ENCODE measurements at regions not wholly inside any gene's neighbourhood (a gene's known extent, or its start where the extent isn't known, plus 50 kb on each side); places are given as distances from the start of the nearest gene placed in this dataset.

DNA sequence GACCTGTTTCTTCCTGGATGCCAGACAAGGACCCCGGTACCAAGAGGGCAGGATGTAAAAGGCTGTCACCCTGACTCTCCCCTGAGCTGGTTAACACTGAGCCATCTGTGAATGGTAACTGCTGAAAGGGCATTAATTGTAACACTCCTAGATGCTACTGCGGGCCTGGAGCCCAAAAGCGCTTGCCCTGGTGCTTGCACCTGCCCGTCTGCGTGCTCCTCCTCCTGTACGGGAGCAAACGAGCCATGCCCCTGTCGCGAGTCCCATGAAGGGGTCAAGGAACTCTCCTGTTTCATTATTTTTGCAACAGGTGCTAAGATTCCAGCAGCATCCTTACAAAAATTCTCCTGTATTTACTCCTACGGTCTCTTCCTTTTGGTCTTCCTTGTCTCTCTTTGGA lies 140.0 kb upstream of the LAMA2 start:
- peaks cover 34% of the 10 kb centered on the region for H3K9me3 Mint-ChIP-seq
- Histone ChIP-seq H3F3A (replicated peaks; ENCODE audit: low read depth) (0 out of 2 replicates have a peak, but pooled peaks cover 4% of the 10 kb centered on the region), H3K4me2 (0 out of 2 replicates have a peak overlapping the region, but pooled peaks have one; percentile 22), H3K4me1 (ENCODE audit: insufficient read depth) (peaks cover 28% of the 10 kb centered on the region), H3K4me3 (no peak overlapping the region), H3K9me2 (ENCODE audit: insufficient read depth) (0 out of 2 replicates have a peak, but pooled peaks cover 5% of the 10 kb centered on the region), H3K36me3 (ENCODE audit: insufficient read depth) (no peaks in the 10 kb centered on the region), H3K27me3 (ENCODE audit: insufficient read depth) (no peaks in the 10 kb centered on the region), H3K79me2 (replicated peaks; ENCODE audit: insufficient read depth) (no peaks in the 10 kb centered on the region), H3K27ac (ENCODE audit: low read depth) (peak overlapping the region; percentile 53; the same call in 1 of the 2 replicates), H2AFZ (no peak overlapping the region), H4K20me1 (replicated peaks; ENCODE audit: insufficient read depth) (no peaks in the 10 kb centered on the region)
- H3K36me3 Mint-ChIP-seq (ENCODE audit: low read depth) = peaks cover 51% of the 10 kb centered on the region
- peaks cover 42% of the 10 kb centered on the region for H3K4me1 Mint-ChIP-seq
- H3K27me3 Mint-ChIP-seq (ENCODE audit: insufficient read depth, low read depth, poor library complexity) = peaks cover 16% of the 10 kb centered on the region
- H3K4me3 Mint-ChIP-seq = no peak overlapping the region
- peak; percentile 18 for DNase-seq (ENCODE audit: low spot score)
- no peak overlapping the region; the same call in 1 of the 2 replicates for H3K27ac Mint-ChIP-seq
- peak; percentile 31; the same call in 1 of the 3 replicates for ATAC-seq
- TF ChIP-seq STAT1 (IDR thresholded peaks at IDR 0.05; ENCODE audit: unreplicated experiment) (no peak), ZNF331 (CRISPR knock-in tag; IDR thresholded peaks at IDR 0.05; ENCODE audit: low read depth) (no peak), EZH2phosphoT487 (IDR thresholded peaks at IDR 0.05; ENCODE audit: unreplicated experiment) (no peak), POLR2AphosphoS5 (IDR thresholded peaks at IDR 0.05; ENCODE audit: low read depth) (no peak)

- DNase-seq (ENCODE audit: low spot score) (no peak), ATAC-seq (no peak)
- H3K4me1 Mint-ChIP-seq = peaks cover 39% of the 10 kb centered on the region
- Histone ChIP-seq H3F3A (replicated peaks; ENCODE audit: low read depth) (0 out of 2 replicates have a peak, but pooled peaks cover 4% of the 10 kb centered on the region), H3K27me3 (ENCODE audit: insufficient read depth) (no peaks in the 10 kb centered on the region), H2AFZ (no peak overlapping the region), H3K36me3 (ENCODE audit: insufficient read depth) (no peaks in the 10 kb centered on the region), H3K4me2 (no peak overlapping the region), H3K9me2 (ENCODE audit: insufficient read depth) (peaks cover 9% of the 10 kb centered on the region; the same call in 1 of the 2 replicates), H4K20me1 (replicated peaks; ENCODE audit: insufficient read depth) (no peaks in the 10 kb centered on the region), H3K79me2 (replicated peaks; ENCODE audit: insufficient read depth) (no peaks in the 10 kb centered on the region), H3K27ac (ENCODE audit: low read depth) (no peak overlapping the region), H3K4me1 (ENCODE audit: insufficient read depth) (peaks cover 29% of the 10 kb centered on the region), H3K4me3 (no peak overlapping the region)
- peaks cover 12% of the 10 kb centered on the region for H3K27me3 Mint-ChIP-seq (ENCODE audit: insufficient read depth, low read depth, poor library complexity)
- peaks cover 34% of the 10 kb centered on the region for H3K9me3 Mint-ChIP-seq
- TF ChIP-seq EZH2 (IDR thresholded peaks at IDR 0.05; ENCODE audit: low read depth, unreplicated experiment) (no peak), EZH2phosphoT487 (IDR thresholded peaks at IDR 0.05; ENCODE audit: unreplicated experiment) (no peak)
- H3K4me3 Mint-ChIP-seq = no peak overlapping the region
- H3K36me3 Mint-ChIP-seq (ENCODE audit: low read depth) = peaks cover 43% of the 10 kb centered on the region
- H3K27ac Mint-ChIP-seq = no peak overlapping the region
Observed at GRCh38 chr6:128740951-128741350, 142.0 kb upstream of the LAMA2 start.

DNA sequence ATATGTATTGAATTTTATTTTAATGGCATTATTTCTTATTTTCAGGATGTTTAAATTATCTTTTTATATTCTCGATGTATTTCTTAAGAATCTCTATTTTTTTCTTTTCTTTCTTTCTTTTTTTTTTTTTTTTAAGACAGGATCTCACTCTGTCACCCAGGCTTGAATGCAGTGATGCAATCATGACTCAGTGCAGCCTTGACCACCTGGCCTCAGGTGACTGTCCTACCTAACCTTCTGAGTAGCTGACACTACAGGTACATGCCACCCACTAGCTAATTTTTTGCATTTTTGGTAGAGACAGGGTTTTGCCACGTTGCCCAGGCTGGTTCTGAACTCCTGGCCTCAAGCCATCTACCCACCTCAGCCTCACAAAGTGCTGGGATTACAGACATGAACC lies 143.8 kb upstream of the LAMA2 start:
- H3K27ac Mint-ChIP-seq = no peak overlapping the region

More for the DNA sequence above, 143.8 kb upstream of the LAMA2 start:
- H3K4me1 Mint-ChIP-seq = peaks cover 31% of the 10 kb centered on the region
- 0 out of 2 replicates have a peak, but pooled peaks cover 4% of the 10 kb centered on the region for H3F3A ChIP-seq (replicated peaks; ENCODE audit: low read depth)
- H3K4me1 ChIP-seq (ENCODE audit: insufficient read depth) = peaks cover 25% of the 10 kb centered on the region
- H3K36me3 ChIP-seq (ENCODE audit: insufficient read depth) = no peaks in the 10 kb centered on the region
- no peak overlapping the region for H3K4me3 Mint-ChIP-seq
- peaks cover 9% of the 10 kb centered on the region; the same call in 1 of the 2 replicates for H3K9me2 ChIP-seq (ENCODE audit: insufficient read depth)
- no peak overlapping the region for H3K27ac ChIP-seq (ENCODE audit: low read depth)
- H2AFZ ChIP-seq = no peak overlapping the region
- H3K79me2 ChIP-seq (replicated peaks; ENCODE audit: insufficient read depth) = no peaks in the 10 kb centered on the region
- peaks cover 33% of the 10 kb centered on the region for H3K36me3 Mint-ChIP-seq (ENCODE audit: low read depth)
- no peak for ATAC-seq
- no peak overlapping the region for H3K4me2 ChIP-seq
- H3K4me3 ChIP-seq = no peak overlapping the region
- no peak for DNase-seq (ENCODE audit: low spot score)
- no peaks in the 10 kb centered on the region for H4K20me1 ChIP-seq (replicated peaks; ENCODE audit: insufficient read depth)
- no peaks in the 10 kb centered on the region for H3K27me3 ChIP-seq (ENCODE audit: insufficient read depth)
- peaks cover 10% of the 10 kb centered on the region for H3K27me3 Mint-ChIP-seq (ENCODE audit: insufficient read depth, low read depth, poor library complexity)
- TF ChIP-seq ZNF114 (CRISPR knock-in tag; IDR thresholded peaks at IDR 0.05) (no peak), CTCF (conservative IDR thresholded peaks at IDR 0.05; ENCODE audit: low read depth in 2 of 2) (no peak)
- peaks cover 34% of the 10 kb centered on the region for H3K9me3 Mint-ChIP-seq

All from GM23338 (cell line).